ENCODE measurements at regions not wholly inside any gene's neighbourhood (a gene's known extent, or its start where the extent isn't known, plus 50 kb on each side); places are given as distances from the start of the nearest gene placed in this dataset.
"Not testable (repeated sequence)": the region's sequence is repeated elsewhere in the genome, so short reads cannot be mapped to it uniquely, and the experiment has no call there.

DNA sequence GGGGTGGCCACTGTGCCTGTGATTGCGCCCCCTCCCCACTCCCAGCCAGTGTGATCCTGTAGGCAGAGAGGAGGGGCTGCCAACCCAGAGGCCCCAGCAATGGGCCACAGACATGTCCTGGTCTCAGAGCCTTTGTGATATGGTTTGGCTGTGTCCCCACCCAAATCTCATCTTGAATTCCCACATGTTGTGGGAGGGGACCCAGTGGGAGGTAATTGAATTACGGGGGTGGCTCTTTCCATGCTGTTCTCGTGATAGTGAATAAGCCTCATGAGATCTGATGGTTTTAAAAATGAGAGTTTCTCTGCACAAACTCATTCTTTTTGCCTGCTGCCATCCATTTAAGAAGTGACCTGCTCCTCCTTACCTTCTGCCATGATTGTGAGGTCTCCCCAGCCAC, 56.8 kb upstream of the ZNF469 start:
- DNase-seq: no peak

- DNase-seq: no peak
Measured at GRCh38 chr16:88326611-88327485, 55.9 kb upstream of the ZNF469 start.

- no peak for DNase-seq
Measured at GRCh38 chr16:88327561-88328312, 55.0 kb upstream of the ZNF469 start.

DNA sequence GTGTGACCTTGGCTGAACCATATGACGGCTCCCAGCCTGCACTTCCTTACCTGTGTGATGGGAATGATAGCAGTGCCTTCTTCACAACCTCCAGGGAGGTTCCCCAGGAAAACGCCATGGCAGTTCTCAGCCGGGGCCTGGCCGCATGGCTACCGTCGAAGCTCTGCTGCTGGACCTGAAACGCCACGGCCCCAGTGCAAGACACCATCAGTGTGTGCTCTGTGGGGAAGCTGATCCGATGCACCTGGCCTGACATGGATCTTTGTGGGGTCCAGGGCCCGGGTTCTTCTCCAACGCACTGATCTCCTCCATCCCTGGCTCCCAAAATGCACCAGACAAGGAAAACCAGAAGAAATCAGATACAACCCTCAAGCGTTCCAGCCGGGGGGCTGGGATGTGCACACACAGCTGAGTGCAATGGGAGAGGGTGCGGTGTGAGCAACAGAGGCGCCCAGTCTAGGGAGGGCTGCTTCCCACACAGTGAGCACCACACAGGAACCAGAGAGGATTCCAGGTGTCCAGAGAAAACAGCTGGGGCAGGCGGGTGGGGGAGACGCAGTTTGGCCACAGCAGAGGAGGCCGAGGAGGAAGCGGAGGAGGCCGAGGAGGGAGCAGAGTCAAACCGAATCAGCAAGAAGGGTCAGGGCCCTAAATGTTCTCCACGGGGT, 54.3 kb upstream of the ZNF469 start:
- DNase-seq: no peak

DNA sequence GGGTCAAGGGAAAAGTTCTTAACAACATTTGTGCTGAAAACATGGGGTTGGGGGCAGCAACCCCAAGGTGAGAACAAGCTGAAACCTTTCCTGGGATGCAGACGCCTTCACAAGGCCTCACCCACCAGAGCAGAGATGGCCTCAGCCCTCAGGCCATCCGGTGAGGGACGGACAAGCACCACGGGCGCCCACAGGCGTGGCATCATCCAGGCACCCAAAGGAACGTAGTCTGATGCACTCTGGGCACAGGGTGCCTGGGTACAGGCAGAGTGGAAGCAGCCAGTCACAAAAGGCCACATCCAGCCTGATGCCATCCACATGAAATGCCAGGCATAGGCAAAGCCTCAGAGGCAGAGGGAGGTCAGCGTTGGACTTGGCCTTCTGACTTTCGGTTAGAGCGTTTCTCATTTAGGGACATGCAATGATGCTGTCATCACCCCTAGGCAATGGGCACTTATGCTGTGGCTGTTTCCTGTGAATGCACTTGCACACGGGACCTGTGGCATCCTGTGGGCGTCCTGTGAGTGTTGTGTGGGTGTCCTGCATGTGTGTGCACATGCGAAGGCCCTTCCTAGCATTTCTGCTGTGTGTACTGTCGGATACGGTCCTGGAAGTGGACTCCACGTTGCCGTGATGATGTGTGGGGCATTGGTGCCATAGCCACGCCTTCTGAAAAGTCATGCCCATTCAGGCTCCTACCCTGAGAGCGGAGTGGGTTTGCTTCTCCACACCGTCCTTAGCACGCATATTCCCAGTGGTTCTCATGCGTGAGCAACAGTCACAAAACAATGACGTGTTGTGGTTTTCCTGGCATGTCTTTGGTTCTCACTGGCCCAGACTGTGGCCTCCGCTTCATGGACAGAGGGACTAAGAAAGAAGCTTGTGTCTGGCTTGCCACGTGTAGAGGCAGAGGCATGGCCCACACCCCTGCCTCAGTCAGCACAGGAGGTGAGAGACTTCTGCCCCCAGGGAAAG, 52.7 kb upstream of the ZNF469 start:
- no peak for DNase-seq

- no peak for DNase-seq
Measured at GRCh38 chr16:88330971-88331890, 51.5 kb upstream of the ZNF469 start.

GRCh38 chr16:88331989-88332920, 50.5 kb upstream of the ZNF469 start:
- DNase-seq: no peak

GRCh38 chr16:88332921-88333825, 49.6 kb upstream of the ZNF469 start:
- DNase-seq: not testable (repeated sequence)

Data from activated gamma-delta T cell (primary cell).